ENCODE measurements at regions not wholly inside any gene's neighbourhood (a gene's known extent, or its start where the extent isn't known, plus 50 kb on each side); places are given as distances from the start of the nearest gene placed in this dataset.

DNA sequence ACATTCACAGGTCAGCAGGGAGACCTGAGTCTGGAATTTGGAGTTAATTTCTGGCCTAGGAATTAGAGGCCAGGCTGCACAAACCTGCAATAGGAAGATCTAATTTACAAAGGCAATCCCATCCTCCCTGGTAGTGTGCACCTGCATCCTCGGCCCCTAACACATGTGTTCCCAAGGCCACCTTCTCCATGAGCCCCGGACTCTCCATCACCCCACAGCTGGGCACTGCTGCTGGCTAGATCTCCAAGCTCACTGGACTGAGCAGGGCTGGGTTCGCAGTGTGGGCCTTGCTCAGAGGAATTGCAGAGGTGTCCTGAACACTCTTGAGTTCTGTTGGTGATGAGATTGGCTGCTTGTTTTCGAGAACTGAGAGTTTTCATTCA is 162.6 kb upstream of the TWIST2 start:
- TF ChIP-seq, protein P1, sequence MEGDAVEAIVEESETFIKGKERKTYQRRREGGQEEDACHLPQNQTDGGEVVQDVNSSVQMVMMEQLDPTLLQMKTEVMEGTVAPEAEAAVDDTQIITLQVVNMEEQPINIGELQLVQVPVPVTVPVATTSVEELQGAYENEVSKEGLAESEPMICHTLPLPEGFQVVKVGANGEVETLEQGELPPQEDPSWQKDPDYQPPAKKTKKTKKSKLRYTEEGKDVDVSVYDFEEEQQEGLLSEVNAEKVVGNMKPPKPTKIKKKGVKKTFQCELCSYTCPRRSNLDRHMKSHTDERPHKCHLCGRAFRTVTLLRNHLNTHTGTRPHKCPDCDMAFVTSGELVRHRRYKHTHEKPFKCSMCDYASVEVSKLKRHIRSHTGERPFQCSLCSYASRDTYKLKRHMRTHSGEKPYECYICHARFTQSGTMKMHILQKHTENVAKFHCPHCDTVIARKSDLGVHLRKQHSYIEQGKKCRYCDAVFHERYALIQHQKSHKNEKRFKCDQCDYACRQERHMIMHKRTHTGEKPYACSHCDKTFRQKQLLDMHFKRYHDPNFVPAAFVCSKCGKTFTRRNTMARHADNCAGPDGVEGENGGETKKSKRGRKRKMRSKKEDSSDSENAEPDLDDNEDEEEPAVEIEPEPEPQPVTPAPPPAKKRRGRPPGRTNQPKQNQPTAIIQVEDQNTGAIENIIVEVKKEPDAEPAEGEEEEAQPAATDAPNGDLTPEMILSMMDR (IDR thresholded peaks at IDR 0.05; ENCODE audit: control insufficient read depth, extremely low read depth, insufficient read depth): no peak
- H3K4me3 ChIP-seq (ENCODE audit: low read depth, low read length): no peak overlapping the region
- DNase-seq (ENCODE audit: low read depth): no peak

- TF ChIP-seq, protein P1 (IDR thresholded peaks at IDR 0.05; ENCODE audit: control insufficient read depth, extremely low read depth, insufficient read depth): no peak
- DNase-seq (ENCODE audit: low read depth): no peak
- H3K4me3 ChIP-seq (ENCODE audit: low read depth, low read length): no peak overlapping the region
Observed at GRCh38 chr2:238685713-238686112, 162.2 kb upstream of the TWIST2 start.

GRCh38 chr2:238686223-238686622 is 161.7 kb upstream of the TWIST2 start:
- TF ChIP-seq, protein P1 (IDR thresholded peaks at IDR 0.05; ENCODE audit: control insufficient read depth, extremely low read depth, insufficient read depth): no peak
- no peak for DNase-seq (ENCODE audit: low read depth)
- no peak overlapping the region for H3K4me3 ChIP-seq (ENCODE audit: low read depth, low read length)

DNA sequence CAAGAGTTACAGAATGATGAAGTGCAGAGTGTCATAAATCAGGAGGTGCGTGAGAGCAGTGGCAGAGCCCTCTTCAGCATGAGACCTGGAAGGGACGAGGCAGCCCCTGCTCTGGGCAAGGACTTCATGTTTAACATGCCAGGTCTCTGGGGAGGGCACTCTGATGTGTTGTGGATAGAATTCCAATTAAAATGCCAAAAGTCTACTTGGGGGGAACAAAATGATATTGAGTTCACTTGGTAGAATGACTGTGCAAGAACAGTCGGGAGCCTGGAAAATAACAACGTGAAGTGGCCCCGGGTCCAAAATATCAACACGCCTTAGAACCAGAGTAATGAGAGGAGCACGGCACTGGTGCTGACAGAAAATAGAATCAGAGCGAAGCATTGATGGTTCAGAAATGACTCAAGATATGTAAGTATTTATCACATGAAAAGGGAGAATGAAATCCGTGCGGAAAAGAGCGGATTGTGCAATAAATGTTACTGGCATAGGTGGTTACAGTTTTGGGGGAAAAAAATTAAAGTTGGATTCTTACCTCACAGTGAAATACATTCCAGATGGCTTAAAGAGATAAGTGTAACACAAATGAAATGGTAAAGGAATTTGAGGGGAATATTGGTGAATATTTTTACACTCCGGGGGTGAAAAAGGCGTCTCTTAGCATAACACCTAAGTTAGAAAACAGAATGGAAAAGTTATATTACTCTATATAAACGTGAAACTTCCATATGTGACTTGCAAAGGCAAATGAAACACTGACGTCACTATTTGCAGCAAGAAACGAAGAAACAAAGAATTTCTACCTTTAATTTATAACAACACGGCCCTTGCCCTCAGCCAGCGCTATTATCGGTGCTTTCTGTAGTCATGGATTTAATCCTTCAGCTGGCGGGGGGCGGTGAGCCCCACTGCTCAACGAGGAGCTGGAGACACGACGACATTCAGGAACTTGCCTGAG is 159.4 kb upstream of the TWIST2 start:
- H3K4me3 ChIP-seq (ENCODE audit: low read depth, low read length): no peak overlapping the region
- no peak for DNase-seq (ENCODE audit: low read depth)
- TF ChIP-seq, protein P1 (IDR thresholded peaks at IDR 0.05; ENCODE audit: control insufficient read depth, extremely low read depth, insufficient read depth): no peak

- DNase-seq (ENCODE audit: low read depth): no peak
- TF ChIP-seq, protein P1 (IDR thresholded peaks at IDR 0.05; ENCODE audit: control insufficient read depth, extremely low read depth, insufficient read depth): no peak
- H3K4me3 ChIP-seq (ENCODE audit: low read depth, low read length): no peak overlapping the region
Observed at GRCh38 chr2:238689331-238689730, 158.6 kb upstream of the TWIST2 start.

GRCh38 chr2:238689871-238690389 is 158.0 kb upstream of the TWIST2 start:
- H3K4me3 ChIP-seq (ENCODE audit: low read depth, low read length): no peak overlapping the region
- no peak for DNase-seq (ENCODE audit: low read depth)
- TF ChIP-seq, protein P1 (IDR thresholded peaks at IDR 0.05; ENCODE audit: control insufficient read depth, extremely low read depth, insufficient read depth): no peak
